ENCODE measurements at regions not wholly inside any gene's neighbourhood (a gene's known extent, or its start where the extent isn't known, plus 50 kb on each side); places are given as distances from the start of the nearest gene placed in this dataset.

DNA sequence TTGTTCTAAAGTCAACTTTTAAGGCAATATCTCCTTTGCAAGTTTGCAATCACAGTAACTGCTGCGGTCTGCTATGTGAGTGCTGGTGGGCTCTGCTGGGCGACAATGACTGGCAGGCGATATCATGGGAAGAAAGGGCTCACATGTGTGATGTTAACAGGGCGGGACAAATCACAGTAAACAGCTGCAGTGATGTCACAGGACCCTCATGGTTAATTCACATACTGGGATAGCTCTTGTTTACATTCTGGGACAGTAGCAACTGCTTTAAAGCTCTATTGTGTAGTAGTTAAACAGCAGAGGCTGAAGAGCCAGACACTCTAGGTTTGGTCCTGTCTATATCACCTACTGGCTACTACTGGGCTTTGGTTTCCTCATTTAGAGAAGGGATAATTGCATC, 257.2 kb upstream of the ASIC2 start:
- no peak overlapping the region for H3K27ac ChIP-seq (ENCODE audit: low read depth, low read length, poor library complexity, severe bottlenecking)
- BruUV-seq (replicated peaks): no TSS peak
- no peaks in the 10 kb centered on the region for H3K36me3 ChIP-seq (ENCODE audit: insufficient read depth, low read length, poor library complexity, severe bottlenecking)
- no peaks in the 10 kb centered on the region for H3K9me3 ChIP-seq (ENCODE audit: low read depth, low read length, poor library complexity, severe bottlenecking)
- POLR2A ChIA-PET (ENCODE audit: low non-redundant PET): no interaction called here
- no peaks in the 10 kb centered on the region for H3K4me1 ChIP-seq (ENCODE audit: insufficient read depth, low read length, poor library complexity, severe bottlenecking)
- no peak for TF ChIP-seq EZH2 (IDR thresholded peaks at IDR 0.05; ENCODE audit: borderline replicate concordance, low read depth, low read length, poor library complexity, severe bottlenecking)
- TF ChIP-seq, protein P1, sequence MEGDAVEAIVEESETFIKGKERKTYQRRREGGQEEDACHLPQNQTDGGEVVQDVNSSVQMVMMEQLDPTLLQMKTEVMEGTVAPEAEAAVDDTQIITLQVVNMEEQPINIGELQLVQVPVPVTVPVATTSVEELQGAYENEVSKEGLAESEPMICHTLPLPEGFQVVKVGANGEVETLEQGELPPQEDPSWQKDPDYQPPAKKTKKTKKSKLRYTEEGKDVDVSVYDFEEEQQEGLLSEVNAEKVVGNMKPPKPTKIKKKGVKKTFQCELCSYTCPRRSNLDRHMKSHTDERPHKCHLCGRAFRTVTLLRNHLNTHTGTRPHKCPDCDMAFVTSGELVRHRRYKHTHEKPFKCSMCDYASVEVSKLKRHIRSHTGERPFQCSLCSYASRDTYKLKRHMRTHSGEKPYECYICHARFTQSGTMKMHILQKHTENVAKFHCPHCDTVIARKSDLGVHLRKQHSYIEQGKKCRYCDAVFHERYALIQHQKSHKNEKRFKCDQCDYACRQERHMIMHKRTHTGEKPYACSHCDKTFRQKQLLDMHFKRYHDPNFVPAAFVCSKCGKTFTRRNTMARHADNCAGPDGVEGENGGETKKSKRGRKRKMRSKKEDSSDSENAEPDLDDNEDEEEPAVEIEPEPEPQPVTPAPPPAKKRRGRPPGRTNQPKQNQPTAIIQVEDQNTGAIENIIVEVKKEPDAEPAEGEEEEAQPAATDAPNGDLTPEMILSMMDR (conservative IDR thresholded peaks at IDR 0.05; ENCODE audit: low read depth, low read length): no peak
- intact Hi-C loops (cut with micrococcal nuclease; ENCODE audit: unreplicated experiment): no loop called here
- peaks cover 3% of the 10 kb centered on the region for H3K27me3 ChIP-seq (replicated peaks; ENCODE audit: insufficient read depth, low read depth, low read length, poor library complexity)
- CTCF ChIA-PET: no interaction called here
- no peak for DNase-seq (ENCODE audit: low spot score)
- H3K4me3 ChIP-seq (ENCODE audit: low read depth, low read length, poor library complexity, severe bottlenecking): no peak overlapping the region

DNA sequence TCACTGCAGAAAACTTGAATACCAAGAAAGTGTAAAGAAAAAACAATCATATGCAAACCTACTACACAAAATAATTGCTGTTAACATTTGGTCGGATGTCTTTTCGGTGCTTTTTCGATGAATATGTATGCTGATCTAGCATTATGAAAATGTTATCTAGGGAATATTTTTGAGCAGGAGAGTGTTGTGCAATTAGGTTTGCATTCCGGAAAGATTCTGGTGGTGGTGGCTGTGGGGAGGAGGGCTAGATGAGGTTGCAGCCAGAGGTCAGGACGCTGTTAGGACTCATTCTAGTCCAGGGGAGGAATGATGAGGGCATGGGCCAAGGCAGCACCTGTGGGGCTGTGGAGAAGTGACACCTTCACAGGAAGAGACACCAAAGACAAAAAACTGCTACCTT, 258.0 kb upstream of the ASIC2 start:
- BruUV-seq (replicated peaks): no TSS peak
- no peak overlapping the region for H3K27ac ChIP-seq (ENCODE audit: low read depth, low read length, poor library complexity, severe bottlenecking)
- no peaks in the 10 kb centered on the region for H3K4me1 ChIP-seq (ENCODE audit: insufficient read depth, low read length, poor library complexity, severe bottlenecking)
- ChIA-PET POLR2A (ENCODE audit: low non-redundant PET) (no interaction called here), CTCF (no interaction called here)
- H3K36me3 ChIP-seq (ENCODE audit: insufficient read depth, low read length, poor library complexity, severe bottlenecking): no peaks in the 10 kb centered on the region
- intact Hi-C loops (cut with micrococcal nuclease; ENCODE audit: unreplicated experiment): no loop called here
- H3K9me3 ChIP-seq (ENCODE audit: low read depth, low read length, poor library complexity, severe bottlenecking): no peaks in the 10 kb centered on the region
- H3K27me3 ChIP-seq (replicated peaks; ENCODE audit: insufficient read depth, low read depth, low read length, poor library complexity): peaks cover 3% of the 10 kb centered on the region
- no peak for DNase-seq (ENCODE audit: low spot score)
- H3K4me3 ChIP-seq (ENCODE audit: low read depth, low read length, poor library complexity, severe bottlenecking): no peak overlapping the region
- no peak for TF ChIP-seq EZH2 (IDR thresholded peaks at IDR 0.05; ENCODE audit: borderline replicate concordance, low read depth, low read length, poor library complexity, severe bottlenecking)
- TF ChIP-seq, protein P1 (conservative IDR thresholded peaks at IDR 0.05; ENCODE audit: low read depth, low read length): no peak

DNA sequence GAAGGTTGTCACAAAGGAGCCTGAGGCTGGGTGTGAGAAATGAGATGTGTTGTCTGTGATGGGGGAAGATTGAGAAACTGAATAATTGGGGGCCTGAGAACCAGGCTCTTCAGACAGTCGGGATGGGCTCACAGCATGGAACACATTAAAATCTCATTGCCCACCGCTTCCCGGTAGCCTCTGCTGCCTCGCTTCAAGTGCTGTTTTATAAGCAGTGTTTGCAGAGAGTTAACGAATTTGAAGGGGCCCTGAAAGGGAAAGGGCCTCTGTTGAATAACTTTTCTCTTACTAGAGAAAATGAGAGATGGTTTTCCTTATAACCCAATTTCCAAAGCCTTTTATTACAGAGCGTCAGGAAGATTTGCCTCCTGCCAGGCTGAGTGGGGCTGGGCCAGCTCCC, 258.8 kb upstream of the ASIC2 start:
- intact Hi-C loops (cut with micrococcal nuclease; ENCODE audit: unreplicated experiment): no loop called here
- Histone ChIP-seq H3K27me3 (replicated peaks; ENCODE audit: insufficient read depth, low read depth, low read length, poor library complexity) (peaks cover 3% of the 10 kb centered on the region), H3K36me3 (ENCODE audit: insufficient read depth, low read length, poor library complexity, severe bottlenecking) (no peaks in the 10 kb centered on the region), H3K27ac (ENCODE audit: low read depth, low read length, poor library complexity, severe bottlenecking) (no peak overlapping the region), H3K9me3 (ENCODE audit: low read depth, low read length, poor library complexity, severe bottlenecking) (no peaks in the 10 kb centered on the region), H3K4me3 (ENCODE audit: low read depth, low read length, poor library complexity, severe bottlenecking) (no peak overlapping the region), H3K4me1 (ENCODE audit: insufficient read depth, low read length, poor library complexity, severe bottlenecking) (no peaks in the 10 kb centered on the region)
- no peak for TF ChIP-seq EZH2 (IDR thresholded peaks at IDR 0.05; ENCODE audit: borderline replicate concordance, low read depth, low read length, poor library complexity, severe bottlenecking)
- TF ChIP-seq, protein P1 (conservative IDR thresholded peaks at IDR 0.05; ENCODE audit: low read depth, low read length): no peak
- POLR2A ChIA-PET (ENCODE audit: low non-redundant PET): no interaction called here
- no TSS peak for BruUV-seq (replicated peaks)
- CTCF ChIA-PET: no interaction called here
- no peak for DNase-seq (ENCODE audit: low spot score)
